HFFc6 (cell line): ENCODE measurements at regions not wholly inside any gene's neighbourhood (a gene's known extent, or its start where the extent isn't known, plus 50 kb on each side); places are given as distances from the start of the nearest gene placed in this dataset.

Source experiments
- DNase-seq: peaks from one replicate; pipeline ENCODE4 v3.0.0-alpha.2; 2018
- H3K27ac Mint-ChIP-seq: 2 replicates; pipeline ENCODE4 v1.8.0; 2020; ENCODE audit warnings: mild to moderate bottlenecking, mixed read lengths
- H3K27me3 Mint-ChIP-seq: 2 replicates; pipeline ENCODE4 v1.8.0; 2021; ENCODE audit warnings: mild to moderate bottlenecking, moderate library complexity, mixed read lengths; ENCODE audit not compliant: insufficient read depth
- H3K36me3 Mint-ChIP-seq: 2 replicates; pipeline ENCODE4 v1.8.0; 2021; ENCODE audit warnings: low read depth, mixed read lengths
- H3K4me1 Mint-ChIP-seq: 2 replicates; pipeline ENCODE4 v1.8.0; 2020; ENCODE audit warnings: low read depth, mixed read lengths
- H3K4me3 Mint-ChIP-seq: 2 replicates; pipeline ENCODE4 v1.8.0; 2020; ENCODE audit warnings: mild to moderate bottlenecking, moderate library complexity, mixed read lengths
- H3K9me3 Mint-ChIP-seq: 2 replicates; pipeline ENCODE4 v1.8.0; 2020; ENCODE audit warnings: mild to moderate bottlenecking, mixed read lengths
- TF ChIP-seq, protein P1 (sequence below): fragments of 200-600 bp; sonication (generic); IDR thresholded peaks from 2 replicates; pipeline ENCODE4 v1.5.0; 2021; ENCODE audit warnings: antibody characterized with exemption, mild to moderate bottlenecking

- Mint-ChIP-seq H3K4me3 (no peak overlapping the region), H3K4me1 (peaks cover 21% of the 10 kb centered on the region), H3K27me3 (no peaks in the 10 kb centered on the region; the same call in 1 of the 2 replicates), H3K36me3 (no peaks in the 10 kb centered on the region; the same call in 1 of the 2 replicates), H3K9me3 (no peaks in the 10 kb centered on the region), H3K27ac (no peak overlapping the region)
- TF ChIP-seq, protein P1, sequence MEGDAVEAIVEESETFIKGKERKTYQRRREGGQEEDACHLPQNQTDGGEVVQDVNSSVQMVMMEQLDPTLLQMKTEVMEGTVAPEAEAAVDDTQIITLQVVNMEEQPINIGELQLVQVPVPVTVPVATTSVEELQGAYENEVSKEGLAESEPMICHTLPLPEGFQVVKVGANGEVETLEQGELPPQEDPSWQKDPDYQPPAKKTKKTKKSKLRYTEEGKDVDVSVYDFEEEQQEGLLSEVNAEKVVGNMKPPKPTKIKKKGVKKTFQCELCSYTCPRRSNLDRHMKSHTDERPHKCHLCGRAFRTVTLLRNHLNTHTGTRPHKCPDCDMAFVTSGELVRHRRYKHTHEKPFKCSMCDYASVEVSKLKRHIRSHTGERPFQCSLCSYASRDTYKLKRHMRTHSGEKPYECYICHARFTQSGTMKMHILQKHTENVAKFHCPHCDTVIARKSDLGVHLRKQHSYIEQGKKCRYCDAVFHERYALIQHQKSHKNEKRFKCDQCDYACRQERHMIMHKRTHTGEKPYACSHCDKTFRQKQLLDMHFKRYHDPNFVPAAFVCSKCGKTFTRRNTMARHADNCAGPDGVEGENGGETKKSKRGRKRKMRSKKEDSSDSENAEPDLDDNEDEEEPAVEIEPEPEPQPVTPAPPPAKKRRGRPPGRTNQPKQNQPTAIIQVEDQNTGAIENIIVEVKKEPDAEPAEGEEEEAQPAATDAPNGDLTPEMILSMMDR = no peak
- DNase-seq = no peak
These were observed 764.8 kb upstream of the NR2F2 start for GRCh38 chr15:95565690-95566089.

GRCh38 chr15:95567686-95568085 is 762.8 kb upstream of the NR2F2 start:
- peaks cover 7% of the 10 kb centered on the region for H3K9me3 Mint-ChIP-seq
- TF ChIP-seq, protein P1 = no peak
- H3K27me3 Mint-ChIP-seq = no peaks in the 10 kb centered on the region; the same call in 1 of the 2 replicates
- peak; percentile 1 for DNase-seq
- H3K36me3 Mint-ChIP-seq = peaks cover 2% of the 10 kb centered on the region
- peaks cover 13% of the 10 kb centered on the region; the same call in 1 of the 2 replicates for H3K4me1 Mint-ChIP-seq
- H3K4me3 Mint-ChIP-seq = no peak overlapping the region
- no peak overlapping the region for H3K27ac Mint-ChIP-seq

GRCh38 chr15:95574053-95574452 is 756.4 kb upstream of the NR2F2 start:
- H3K9me3 Mint-ChIP-seq = peaks cover 9% of the 10 kb centered on the region
- no peak for DNase-seq
- H3K4me1 Mint-ChIP-seq = no peaks in the 10 kb centered on the region
- H3K36me3 Mint-ChIP-seq = peaks cover 4% of the 10 kb centered on the region
- TF ChIP-seq, protein P1 = no peak
- no peak overlapping the region for H3K27ac Mint-ChIP-seq
- H3K4me3 Mint-ChIP-seq = no peak overlapping the region
- H3K27me3 Mint-ChIP-seq = no peaks in the 10 kb centered on the region

DNA sequence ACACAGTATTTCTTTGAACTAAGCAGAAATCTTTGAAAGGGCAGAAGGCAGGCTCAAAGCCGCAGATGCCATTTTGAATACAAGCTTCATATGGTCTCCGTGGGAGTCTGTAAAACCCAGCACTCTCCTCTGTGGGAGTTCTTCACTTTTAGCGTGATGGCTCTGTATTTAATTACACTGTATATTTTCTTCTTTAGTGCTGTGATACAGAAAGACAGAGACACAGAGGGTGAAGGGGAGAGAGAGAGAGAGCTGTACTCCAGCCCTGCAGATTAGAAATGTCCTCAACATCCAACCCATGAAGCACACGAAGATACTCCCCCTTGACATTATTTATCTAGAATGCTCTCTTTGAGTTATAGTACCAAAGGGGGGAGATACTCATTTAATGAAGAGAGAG is 752.6 kb upstream of the NR2F2 start:
- TF ChIP-seq, protein P1 = no peak
- Mint-ChIP-seq H3K27me3 (no peaks in the 10 kb centered on the region), H3K9me3 (no peaks in the 10 kb centered on the region), H3K4me1 (no peaks in the 10 kb centered on the region), H3K36me3 (no peaks in the 10 kb centered on the region), H3K27ac (no peak overlapping the region), H3K4me3 (no peak overlapping the region)
- DNase-seq = no peak

DNA sequence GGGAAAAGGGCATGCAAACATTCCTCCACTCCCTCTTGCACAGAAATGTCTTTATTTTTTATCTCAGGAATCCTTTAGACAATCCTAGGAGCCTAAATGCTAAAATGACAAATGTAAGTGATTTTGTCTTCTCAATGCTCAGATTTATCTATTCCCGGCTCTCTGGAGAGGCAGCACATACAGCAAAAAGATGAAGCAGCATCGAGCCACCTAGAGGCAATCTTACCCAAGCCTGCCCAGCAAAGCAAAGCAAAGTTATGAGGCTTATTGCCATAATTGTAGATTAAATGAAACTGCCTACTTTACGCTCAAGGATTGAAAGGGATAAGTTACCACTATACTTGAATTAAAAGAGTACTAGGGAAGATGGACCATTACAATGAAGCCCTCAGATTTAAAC is 750.4 kb upstream of the NR2F2 start:
- TF ChIP-seq, protein P1 = no peak
- H3K4me3 Mint-ChIP-seq = no peak overlapping the region
- 0 out of 2 replicates have a peak, but pooled peaks cover 4% of the 10 kb centered on the region for H3K4me1 Mint-ChIP-seq
- no peaks in the 10 kb centered on the region for H3K9me3 Mint-ChIP-seq
- no peak for DNase-seq
- no peaks in the 10 kb centered on the region for H3K36me3 Mint-ChIP-seq
- no peak overlapping the region for H3K27ac Mint-ChIP-seq
- no peaks in the 10 kb centered on the region for H3K27me3 Mint-ChIP-seq

- Mint-ChIP-seq H3K36me3 (no peaks in the 10 kb centered on the region), H3K27ac (no peak overlapping the region), H3K9me3 (no peaks in the 10 kb centered on the region), H3K4me1 (0 out of 2 replicates have a peak, but pooled peaks cover 4% of the 10 kb centered on the region), H3K27me3 (no peaks in the 10 kb centered on the region), H3K4me3 (no peak overlapping the region)
- DNase-seq = no peak
- TF ChIP-seq, protein P1 = no peak
These were observed 748.9 kb upstream of the NR2F2 start for GRCh38 chr15:95581595-95581994.
